Glomerular endothelial cell (primary cell): ENCODE measurements at regions not wholly inside any gene's neighbourhood (a gene's known extent, or its start where the extent isn't known, plus 50 kb on each side); places are given as distances from the start of the nearest gene placed in this dataset.
A peak's percentile ranks its signal among the peaks of the same experiment; 100 is the strongest.

ENCODE experiments used
- DNase-seq: peaks from one replicate; pipeline ENCODE4 v3.0.0-alpha.2; 2011; ENCODE audit warnings: low read depth, low spot score; ENCODE audit errors: extremely low read depth

DNA sequence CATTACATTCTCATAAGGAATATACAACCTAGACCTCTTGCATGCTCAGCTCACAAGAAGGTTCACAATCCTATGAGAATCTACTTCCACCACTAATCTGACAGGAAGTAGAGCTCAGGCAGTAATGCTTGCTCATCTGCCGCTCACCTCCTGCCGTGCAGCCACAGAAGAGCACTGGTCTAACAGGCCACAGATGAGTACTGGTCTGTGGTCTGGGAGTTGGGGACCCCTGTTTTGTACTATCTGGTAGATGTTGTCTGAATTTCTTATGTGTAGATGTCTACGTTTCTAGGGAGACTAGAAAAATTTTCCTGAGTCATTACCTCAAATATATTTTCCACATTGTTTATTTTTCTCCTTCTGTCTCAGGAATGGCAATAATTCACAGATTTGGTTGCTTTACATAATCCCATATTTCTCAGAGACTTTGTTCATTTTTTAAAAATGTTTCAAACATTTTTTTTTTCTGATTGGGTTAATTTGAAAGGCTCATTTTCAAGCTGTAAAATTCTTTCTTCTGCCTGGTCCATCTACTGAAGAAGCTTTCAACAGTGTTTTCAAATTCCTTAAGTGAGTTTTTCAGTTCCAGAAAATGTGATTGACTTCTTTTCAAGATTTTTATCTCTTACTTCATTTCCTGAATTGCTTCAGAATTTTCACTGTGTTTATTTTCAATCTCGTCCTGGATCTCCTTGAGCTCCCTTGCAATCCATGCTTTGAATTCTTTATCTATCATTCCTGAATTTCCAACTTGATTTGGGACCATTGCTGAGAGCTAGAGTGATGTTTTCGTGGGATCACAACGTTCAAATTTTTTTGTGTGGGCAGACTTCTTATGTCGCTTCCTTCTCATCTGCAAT, 1322.2 kb downstream of the PCDH9 start:
- DNase-seq: no peak

- DNase-seq: no peak
Measured at GRCh38 chr13:65901723-65902122, 1328.4 kb downstream of the PCDH9 start.

DNA sequence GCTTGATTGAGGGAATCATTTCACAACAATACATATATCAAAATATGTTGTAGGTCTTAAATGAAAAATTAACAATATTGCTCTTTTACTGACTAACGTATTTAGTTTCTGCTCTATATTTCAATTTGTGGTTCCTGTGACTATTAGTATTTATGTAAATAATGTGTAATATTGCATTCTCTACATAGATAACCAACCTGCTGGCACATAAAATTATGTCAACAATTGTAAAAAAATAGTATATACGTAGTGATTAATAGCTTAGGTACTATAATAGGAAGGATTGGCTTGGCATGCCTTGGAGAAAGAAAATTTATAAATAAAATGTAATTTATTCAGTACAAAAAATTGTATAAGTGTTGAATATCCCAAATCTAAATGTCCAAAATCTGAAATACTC, 1336.1 kb downstream of the PCDH9 start:
- DNase-seq: no peak

DNA sequence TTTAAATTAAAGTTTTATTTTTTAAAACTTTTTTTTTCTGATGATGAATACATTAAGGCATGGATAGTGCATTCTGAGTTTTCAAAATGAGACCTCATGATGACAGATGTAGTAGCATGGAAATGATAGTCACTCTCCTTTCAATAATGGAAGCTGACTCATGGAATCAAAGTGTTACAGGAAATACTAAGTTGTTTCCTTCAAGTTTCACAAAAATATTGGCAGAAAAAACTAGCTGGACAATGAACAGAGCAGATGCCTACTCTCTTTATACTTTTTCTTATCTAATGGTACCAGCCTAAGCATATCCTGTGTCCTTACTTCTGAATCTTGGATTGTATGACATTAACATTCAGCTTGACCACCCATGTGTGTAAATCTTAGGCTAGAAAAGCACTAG, 1337.3 kb downstream of the PCDH9 start:
- peak; percentile 63 for DNase-seq

DNA sequence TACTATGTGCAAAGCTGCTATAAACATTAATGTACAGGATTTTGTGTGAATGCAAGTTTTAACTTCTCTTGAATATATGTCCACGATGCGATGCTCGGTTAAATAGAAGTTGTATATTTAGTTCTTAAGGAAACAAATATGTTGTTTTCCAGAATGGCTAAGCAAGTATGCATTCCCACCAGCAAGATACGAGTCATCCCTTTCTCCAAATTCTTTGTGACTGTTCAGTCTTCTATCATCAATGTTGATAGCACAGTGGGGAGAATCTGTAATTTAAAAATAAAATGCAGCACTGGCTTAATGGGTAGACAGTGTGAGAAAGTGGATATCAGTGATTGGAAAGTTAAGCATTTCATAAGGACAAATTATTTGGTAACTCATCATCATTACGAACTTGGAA, 1340.8 kb downstream of the PCDH9 start:
- DNase-seq: no peak

DNA sequence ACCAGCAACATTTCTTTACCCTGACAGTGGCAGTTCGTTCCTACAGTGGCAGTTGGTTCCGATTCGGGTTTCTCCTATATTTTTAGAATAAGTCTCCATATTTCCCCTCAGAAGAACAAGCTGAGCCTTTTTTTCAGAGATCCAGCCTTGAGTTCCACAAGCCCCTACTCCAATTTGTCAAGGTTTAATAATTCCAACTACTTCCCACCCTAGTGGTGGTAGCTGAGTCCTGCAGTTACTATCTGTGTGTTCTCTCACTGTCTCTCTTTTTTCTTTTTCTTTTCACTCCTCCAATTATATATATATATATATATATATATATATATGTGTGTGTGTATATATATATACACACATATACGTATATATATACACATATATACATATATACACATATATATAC, 1347.3 kb downstream of the PCDH9 start:
- DNase-seq: no peak

DNA sequence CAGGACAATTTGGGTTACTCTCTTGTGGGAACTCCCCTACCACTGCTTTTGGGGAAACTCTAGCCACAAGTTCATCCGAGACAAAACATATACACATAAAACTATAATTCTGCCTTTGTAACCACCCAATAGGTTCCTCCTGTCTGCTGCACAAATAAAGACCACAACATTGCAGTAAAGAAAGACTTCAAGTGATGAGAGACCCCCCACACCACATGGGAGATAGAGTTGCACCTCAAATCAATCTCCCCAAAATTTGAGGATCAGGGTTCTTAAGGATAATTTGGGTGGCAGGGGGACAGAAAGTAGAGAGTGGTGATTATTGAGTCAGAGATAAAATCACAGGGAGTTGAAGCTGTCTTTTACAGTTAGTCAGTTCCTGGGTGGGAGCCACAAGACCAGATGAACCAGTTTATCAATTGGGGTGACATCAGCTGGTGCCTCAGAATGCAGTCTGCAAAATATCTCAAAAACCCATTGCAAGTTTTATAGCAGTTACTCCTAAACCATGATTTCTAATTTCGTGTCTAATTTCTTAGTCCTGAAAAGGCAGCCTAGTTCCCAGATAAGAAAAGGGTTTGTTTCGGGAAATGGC, 1348.5 kb downstream of the PCDH9 start:
- DNase-seq: no peak

- no peak for DNase-seq
Measured at GRCh38 chr13:65875031-65875430, 1355.1 kb downstream of the PCDH9 start.

GRCh38 chr13:65872448-65872847, 1357.7 kb downstream of the PCDH9 start:
- DNase-seq: no peak

DNA sequence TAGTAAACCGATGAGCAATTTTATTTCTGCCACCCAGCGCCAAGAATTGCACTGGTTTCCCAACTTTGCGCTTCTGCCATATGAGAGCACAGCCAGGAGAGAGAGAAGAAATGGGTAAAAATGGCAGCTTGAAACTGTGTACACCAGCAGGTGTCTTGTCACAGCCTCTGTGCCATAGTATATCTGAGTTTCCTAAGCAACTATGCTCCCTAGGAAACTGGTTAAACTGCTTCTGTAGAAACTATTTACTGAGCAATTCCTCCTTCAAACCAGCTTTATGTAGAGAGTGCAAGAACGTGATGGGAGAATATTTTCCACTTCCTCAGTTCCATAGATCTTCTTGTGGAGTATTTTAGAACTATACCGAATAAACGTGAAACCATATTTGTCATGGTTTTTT, 1361.3 kb downstream of the PCDH9 start:
- DNase-seq: no peak

GRCh38 chr13:65868099-65868498, 1362.0 kb downstream of the PCDH9 start:
- DNase-seq: no peak

DNA sequence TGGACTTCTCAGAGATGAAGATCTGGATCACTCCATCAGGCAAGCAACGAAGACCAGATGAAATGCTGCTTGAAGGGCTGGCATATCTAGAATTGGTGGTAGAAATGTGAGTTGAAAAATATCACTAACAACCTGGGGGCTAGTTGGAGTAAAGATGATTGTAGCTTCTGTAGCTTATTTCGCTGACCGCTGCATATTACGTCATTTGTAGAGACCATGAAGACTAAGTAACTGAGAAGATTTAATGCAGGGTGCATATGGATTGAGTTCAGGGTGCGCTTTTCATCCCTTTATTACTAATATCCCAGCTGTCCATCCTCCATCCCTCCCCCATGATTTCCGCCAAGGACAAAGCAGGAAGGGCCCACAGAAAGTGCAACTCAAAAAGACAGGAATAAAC, 1364.0 kb downstream of the PCDH9 start:
- DNase-seq: no peak

GRCh38 chr13:65865206-65865605, 1364.9 kb downstream of the PCDH9 start:
- no peak for DNase-seq

GRCh38 chr13:65864039-65864438, 1366.1 kb downstream of the PCDH9 start:
- no peak for DNase-seq

DNA sequence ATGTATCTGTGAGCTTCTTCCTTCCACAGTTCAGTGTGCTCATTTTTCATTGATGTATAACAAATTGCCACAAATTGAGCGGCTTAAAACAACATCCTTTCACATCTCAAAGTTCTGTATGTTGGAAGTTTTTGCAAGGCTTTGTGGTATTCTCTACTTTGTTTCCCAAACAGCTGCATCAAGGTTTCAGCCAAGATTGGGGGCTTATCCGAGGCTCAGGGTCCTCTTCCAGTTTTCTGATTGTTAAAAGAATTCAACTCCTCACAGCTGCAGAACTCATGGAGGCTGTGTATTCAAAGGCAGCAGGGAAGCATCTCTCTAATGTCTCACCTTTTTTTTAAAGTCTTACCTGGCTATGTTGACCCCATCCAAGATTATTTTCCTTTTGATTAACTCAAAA, 1369.8 kb downstream of the PCDH9 start:
- no peak for DNase-seq

GRCh38 chr13:65857942-65858565, 1372.1 kb downstream of the PCDH9 start:
- no peak for DNase-seq

DNA sequence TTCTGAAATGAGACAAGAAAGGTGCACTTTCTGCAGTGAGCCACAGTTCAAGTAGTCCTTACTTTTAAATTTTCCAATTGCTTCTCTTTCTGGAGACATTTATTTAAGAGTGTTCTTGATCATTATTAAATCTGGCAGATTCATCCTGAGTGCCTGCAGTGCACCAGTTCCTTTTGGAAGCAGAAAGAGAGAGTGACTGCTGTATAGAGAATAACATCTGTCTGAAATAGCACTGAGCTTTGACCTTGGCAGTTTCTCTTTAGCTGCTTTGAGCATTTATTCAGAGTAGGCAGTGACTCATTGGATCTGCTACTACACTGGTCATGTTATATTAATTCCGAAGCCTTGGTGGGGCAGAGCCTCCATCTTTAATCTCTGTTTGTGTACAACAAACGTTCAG, 1373.7 kb downstream of the PCDH9 start:
- no peak for DNase-seq

GRCh38 chr13:65855242-65855805, 1374.8 kb downstream of the PCDH9 start:
- no peak for DNase-seq

- no peak for DNase-seq
Measured at GRCh38 chr13:65854431-65854830, 1375.7 kb downstream of the PCDH9 start.

DNA sequence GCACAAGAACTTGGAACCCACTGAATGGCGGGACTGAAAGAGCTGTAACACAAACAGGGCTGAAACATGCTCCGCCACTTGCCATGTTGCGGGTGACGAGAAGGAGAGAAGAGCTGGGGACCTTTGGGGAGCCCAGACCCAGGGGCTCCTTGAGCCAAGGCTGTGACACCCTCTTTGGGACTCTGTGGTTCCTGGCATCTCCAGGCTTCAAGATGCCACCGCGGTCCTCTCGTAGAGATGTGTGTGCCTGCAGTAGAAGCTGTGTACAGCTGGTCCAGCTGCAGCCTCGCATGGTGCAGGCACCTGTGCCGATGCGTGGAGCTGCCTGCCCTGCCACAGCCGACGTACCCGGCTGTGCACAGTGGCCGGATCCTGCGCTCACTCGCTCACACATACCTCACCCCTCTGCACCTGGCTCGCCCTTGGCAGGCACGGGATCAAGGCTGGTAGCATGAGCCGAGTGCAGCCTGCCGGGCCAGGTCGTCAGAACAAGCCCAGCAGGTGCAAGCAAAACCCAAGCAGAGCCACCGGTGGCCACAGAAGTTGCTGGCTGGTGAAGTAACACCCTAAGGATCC, 1385.8 kb downstream of the PCDH9 start:
- DNase-seq: no peak

DNA sequence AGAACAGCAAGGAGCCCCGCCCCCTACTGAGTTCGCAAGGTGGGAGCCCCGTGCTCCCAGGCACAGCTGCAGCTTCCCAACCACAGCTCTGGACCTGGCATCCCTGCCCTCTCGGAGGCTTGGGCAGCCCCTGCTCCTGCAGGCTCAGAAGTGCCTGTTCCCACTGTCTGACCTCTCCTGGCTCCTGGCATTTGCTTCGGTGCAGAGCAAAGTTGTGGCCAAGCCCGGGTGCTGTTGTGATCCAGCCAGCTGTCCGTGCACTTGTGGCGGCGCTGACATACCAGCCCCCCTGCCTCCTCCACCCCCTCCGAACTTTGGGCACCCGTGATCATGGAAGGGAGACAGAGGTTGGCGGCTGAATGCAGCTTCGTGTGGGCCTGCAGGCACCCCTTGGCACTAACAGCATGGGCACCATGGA, 1386.8 kb downstream of the PCDH9 start:
- DNase-seq: no peak
